Thoracic aorta (tissue), 2 donors: ENCODE measurements at regions not wholly inside any gene's neighbourhood (a gene's known extent, or its start where the extent isn't known, plus 50 kb on each side); places are given as distances from the start of the nearest gene placed in this dataset.

Experiments
- ATAC-seq: fragments of 150-250 bp; one replicate; pipeline ENCODE4 v1.8.0; 2017; ENCODE audit warnings: low read depth; ENCODE audit not compliant: insufficient number of reproducible peaks, low FRiP score
- DNase-seq: peaks from one replicate; pipeline ENCODE4 v3.0.0-alpha.2; 2020; ENCODE audit warnings: low spot score
- H3K27ac ChIP-seq, 2 donors: fragments of 200-600 bp; sonication (generic); 1 replicate in 1 of 2; 2 replicates in 1 of 2; pipeline ENCODE4 v1.5.1; 2016; ENCODE audit warnings: mild to moderate bottlenecking in 2 of 2, moderate library complexity in 2 of 2
- H3K27me3 ChIP-seq: fragments of 200-600 bp; sonication (generic); replicated peaks from 2 replicates; pipeline ENCODE4 v1.6.0; 2016; ENCODE audit warnings: mild to moderate bottlenecking; ENCODE audit not compliant: insufficient read depth
- H3K36me3 ChIP-seq: fragments of 200-600 bp; sonication (generic); one replicate; pipeline ENCODE4 v1.5.1; 2016
- H3K4me1 ChIP-seq, 2 donors: fragments of 200-600 bp; sonication (generic); 1 replicate in 1 of 2; 2 replicates in 1 of 2; pipeline versions ENCODE4 v1.5.1 to v1.6.0; 2016; ENCODE audit warnings: low read depth in 2 of 2, mild to moderate bottlenecking in 1 of 2; ENCODE audit not compliant: control insufficient read depth in 1 of 2
- H3K4me3 ChIP-seq: fragments of 200-600 bp; sonication (generic); 2 replicates; pipeline ENCODE4 v1.5.1; 2016; ENCODE audit warnings: mild to moderate bottlenecking
- H3K9me3 ChIP-seq: fragments of 200-600 bp; sonication (generic); 2 replicates; pipeline ENCODE4 v1.5.1; 2016
- TF ChIP-seq, protein P1 (sequence below): fragments of 200-600 bp; sonication (generic); IDR thresholded peaks from one replicate; pipeline ENCODE4 v1.5.1; 2019; ENCODE audit warnings: antibody characterized with exemption

DNA sequence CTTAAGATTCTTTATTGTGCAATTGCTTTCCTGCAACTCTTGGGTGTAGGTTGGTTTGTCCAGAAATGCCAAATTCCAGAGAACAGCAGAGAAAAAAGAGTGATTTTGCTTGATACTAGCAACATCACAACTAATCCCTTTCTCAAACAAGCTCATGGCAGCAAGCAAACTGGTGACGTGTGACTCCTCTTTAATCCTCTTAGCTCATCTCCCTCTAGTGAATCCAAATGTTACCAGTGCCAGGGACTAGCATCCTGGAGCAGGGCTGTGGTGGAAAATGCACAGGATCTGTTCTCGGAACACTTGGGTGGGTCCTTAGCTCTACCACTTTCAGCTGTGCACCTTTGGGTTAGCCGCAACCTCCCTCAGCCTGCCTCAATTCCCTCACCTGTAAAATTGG, 204.0 kb upstream of the CCL2 start:
- Histone ChIP-seq H3K36me3 (no peaks in the 10 kb centered on the region), H3K9me3 (peaks cover 2% of the 10 kb centered on the region), H3K27ac (no peak overlapping the region), H3K4me3 (no peak overlapping the region), H3K27me3 (no peaks in the 10 kb centered on the region), H3K4me1 (no peaks in the 10 kb centered on the region)
- ATAC-seq = no peak
- TF ChIP-seq, protein P1, sequence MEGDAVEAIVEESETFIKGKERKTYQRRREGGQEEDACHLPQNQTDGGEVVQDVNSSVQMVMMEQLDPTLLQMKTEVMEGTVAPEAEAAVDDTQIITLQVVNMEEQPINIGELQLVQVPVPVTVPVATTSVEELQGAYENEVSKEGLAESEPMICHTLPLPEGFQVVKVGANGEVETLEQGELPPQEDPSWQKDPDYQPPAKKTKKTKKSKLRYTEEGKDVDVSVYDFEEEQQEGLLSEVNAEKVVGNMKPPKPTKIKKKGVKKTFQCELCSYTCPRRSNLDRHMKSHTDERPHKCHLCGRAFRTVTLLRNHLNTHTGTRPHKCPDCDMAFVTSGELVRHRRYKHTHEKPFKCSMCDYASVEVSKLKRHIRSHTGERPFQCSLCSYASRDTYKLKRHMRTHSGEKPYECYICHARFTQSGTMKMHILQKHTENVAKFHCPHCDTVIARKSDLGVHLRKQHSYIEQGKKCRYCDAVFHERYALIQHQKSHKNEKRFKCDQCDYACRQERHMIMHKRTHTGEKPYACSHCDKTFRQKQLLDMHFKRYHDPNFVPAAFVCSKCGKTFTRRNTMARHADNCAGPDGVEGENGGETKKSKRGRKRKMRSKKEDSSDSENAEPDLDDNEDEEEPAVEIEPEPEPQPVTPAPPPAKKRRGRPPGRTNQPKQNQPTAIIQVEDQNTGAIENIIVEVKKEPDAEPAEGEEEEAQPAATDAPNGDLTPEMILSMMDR = no peak
- no peak for DNase-seq

DNA sequence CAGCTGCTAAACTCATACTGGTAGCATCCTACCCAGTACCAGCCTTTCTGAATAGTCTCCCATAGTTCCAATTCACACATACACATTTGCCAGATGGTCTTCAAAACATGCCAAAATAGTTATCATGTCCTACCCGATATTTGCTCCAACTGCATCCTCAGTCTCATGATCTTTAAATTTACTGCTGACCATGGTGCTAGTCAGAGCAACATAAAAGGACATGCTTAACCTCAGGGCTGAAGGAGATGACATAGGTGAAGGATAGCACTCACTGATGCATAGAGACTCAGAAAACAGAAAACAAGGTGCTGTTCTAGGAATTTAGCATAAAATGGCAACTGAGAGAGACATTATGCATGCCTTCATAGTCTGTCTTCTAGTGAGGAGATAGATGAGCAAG, 200.6 kb upstream of the CCL2 start:
- H3K9me3 ChIP-seq = no peaks in the 10 kb centered on the region
- no peaks in the 10 kb centered on the region for H3K36me3 ChIP-seq
- ATAC-seq = no peak
- TF ChIP-seq, protein P1 = no peak
- no peaks in the 10 kb centered on the region for H3K4me1 ChIP-seq
- no peak for DNase-seq
- no peak overlapping the region for H3K4me3 ChIP-seq
- H3K27ac ChIP-seq = no peak overlapping the region
- H3K27me3 ChIP-seq = no peaks in the 10 kb centered on the region

DNA sequence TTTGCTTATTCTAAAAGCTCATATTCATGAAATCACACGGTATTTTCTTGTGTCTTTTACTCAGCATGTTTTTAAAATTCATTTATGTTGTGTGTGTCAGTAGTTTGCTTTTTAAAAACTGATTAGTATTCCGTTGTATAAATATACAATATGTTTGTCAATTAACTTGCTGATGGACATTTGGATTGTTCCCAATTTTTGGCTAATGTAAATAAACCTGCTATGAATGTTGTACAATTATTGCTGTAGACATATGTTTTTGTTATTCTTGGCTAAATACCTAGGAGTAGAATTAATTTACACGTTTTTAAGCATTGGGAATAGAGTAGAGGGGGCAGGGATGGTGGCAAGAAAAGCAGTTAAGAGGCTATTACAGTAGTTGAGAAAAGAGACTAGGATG, 199.5 kb upstream of the CCL2 start:
- ATAC-seq (no peak), DNase-seq (no peak)
- H3K27ac ChIP-seq = no peak overlapping the region
- TF ChIP-seq, protein P1 = no peak
- no peaks in the 10 kb centered on the region for H3K4me1 ChIP-seq
- no peak overlapping the region for H3K4me3 ChIP-seq
- H3K36me3 ChIP-seq = no peaks in the 10 kb centered on the region
- H3K9me3 ChIP-seq = no peaks in the 10 kb centered on the region
- H3K27me3 ChIP-seq = no peaks in the 10 kb centered on the region

DNA sequence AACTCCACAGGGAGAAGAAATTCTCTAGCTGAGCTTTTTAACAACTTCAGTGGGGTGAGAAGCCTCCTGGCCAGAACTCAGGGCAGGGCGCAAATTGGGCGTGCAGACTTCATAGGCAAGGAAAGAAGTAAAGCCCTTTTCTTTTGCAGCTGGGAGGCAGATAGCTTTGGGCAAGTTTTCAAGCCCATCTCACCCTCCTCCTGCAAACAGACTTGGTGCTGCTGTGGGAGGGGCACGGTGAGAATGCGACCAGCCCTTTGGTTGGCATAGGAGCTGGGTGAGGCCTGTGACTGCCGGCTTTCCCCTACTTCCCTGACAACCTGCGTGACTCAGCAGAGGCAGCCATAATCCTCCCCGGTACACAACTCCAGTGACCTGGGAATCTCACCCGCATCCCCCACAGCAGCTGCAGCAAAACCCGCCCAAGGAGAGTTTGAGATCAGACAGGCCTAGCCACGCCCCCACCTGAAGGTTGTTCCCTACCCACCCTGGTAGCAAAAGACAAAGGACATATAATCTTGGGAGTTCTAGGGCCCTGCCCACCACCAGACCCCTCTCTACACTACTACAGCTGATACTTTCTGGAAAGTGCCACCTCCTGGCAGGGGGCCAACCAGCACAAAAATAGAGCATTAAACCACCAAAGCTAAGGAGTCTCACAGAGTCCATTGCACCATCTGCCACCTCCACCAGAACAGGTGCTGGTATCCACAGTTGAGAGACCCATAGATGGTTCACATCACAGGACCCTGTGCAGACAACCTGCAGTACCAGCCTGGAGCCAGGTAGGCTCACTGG, 195.5 kb upstream of the CCL2 start:
- H3K27me3 ChIP-seq = no peaks in the 10 kb centered on the region
- TF ChIP-seq, protein P1 = no peak
- no peak overlapping the region for H3K27ac ChIP-seq
- H3K4me3 ChIP-seq = no peak overlapping the region
- no peak for DNase-seq
- no peaks in the 10 kb centered on the region for H3K9me3 ChIP-seq
- H3K4me1 ChIP-seq = no peaks in the 10 kb centered on the region
- no peak for ATAC-seq
- H3K36me3 ChIP-seq = no peaks in the 10 kb centered on the region

GRCh38 chr17:34066528-34066927, 188.6 kb upstream of the CCL2 start:
- Histone ChIP-seq H3K36me3 (no peaks in the 10 kb centered on the region), H3K4me3 (no peak overlapping the region), H3K27ac (no peak overlapping the region), H3K9me3 (no peaks in the 10 kb centered on the region), H3K27me3 (no peaks in the 10 kb centered on the region), H3K4me1 (no peaks in the 10 kb centered on the region)
- TF ChIP-seq, protein P1 = no peak
- DNase-seq (no peak), ATAC-seq (no peak)
